ENCODE measurements at regions not wholly inside any gene's neighbourhood (a gene's known extent, or its start where the extent isn't known, plus 50 kb on each side); places are given as distances from the start of the nearest gene placed in this dataset.

- Histone ChIP-seq H3K4me1 (ENCODE audit: control insufficient read depth, insufficient read depth, low read length) (no peaks in the 10 kb centered on the region), H3K27ac (ENCODE audit: low read depth, low read length) (no peak overlapping the region), H3K36me3 (ENCODE audit: control insufficient read depth, insufficient read depth, low read length) (no peaks in the 10 kb centered on the region), H3K4me3 (ENCODE audit: low read depth, low read length) (no peak overlapping the region), H3K27me3 (ENCODE audit: control insufficient read depth, insufficient read depth, low read length) (no peaks in the 10 kb centered on the region), H3K9ac (ENCODE audit: low read length) (no peak overlapping the region), H3K9me3 (ENCODE audit: control insufficient read depth, insufficient read depth, low read depth, low read length) (peaks cover 23% of the 10 kb centered on the region)
These were observed 284.4 kb upstream of the RGMB start for GRCh38 chr5:98489021-98489420.

DNA sequence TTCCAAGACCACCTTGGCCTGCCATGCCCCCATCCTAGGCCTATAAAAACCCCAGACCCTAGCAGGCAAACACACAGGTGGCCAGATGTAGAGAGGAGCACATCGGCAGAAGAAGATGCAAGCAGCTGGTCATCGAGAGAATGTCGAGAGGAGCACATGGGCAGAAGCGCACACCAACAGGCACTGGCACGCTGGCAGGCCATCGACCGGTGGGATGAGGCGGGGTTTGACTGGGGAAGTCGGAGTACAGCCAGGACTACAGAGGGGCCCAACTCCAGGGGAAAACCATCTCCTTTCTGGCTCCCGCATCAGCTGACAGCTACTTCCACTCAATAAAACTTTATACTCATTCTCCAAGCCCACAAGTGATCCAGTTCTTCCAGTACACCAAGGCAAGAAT, 283.1 kb upstream of the RGMB start:
- peaks cover 23% of the 10 kb centered on the region for H3K9me3 ChIP-seq (ENCODE audit: control insufficient read depth, insufficient read depth, low read depth, low read length)
- H3K27ac ChIP-seq (ENCODE audit: low read depth, low read length), result no peak overlapping the region
- no peaks in the 10 kb centered on the region for H3K36me3 ChIP-seq (ENCODE audit: control insufficient read depth, insufficient read depth, low read length)
- no peaks in the 10 kb centered on the region for H3K4me1 ChIP-seq (ENCODE audit: control insufficient read depth, insufficient read depth, low read length)
- H3K27me3 ChIP-seq (ENCODE audit: control insufficient read depth, insufficient read depth, low read length), result no peaks in the 10 kb centered on the region
- no peak overlapping the region for H3K9ac ChIP-seq (ENCODE audit: low read length)
- H3K4me3 ChIP-seq (ENCODE audit: low read depth, low read length), result no peak overlapping the region

- H3K4me1 ChIP-seq (ENCODE audit: control insufficient read depth, insufficient read depth, low read length), result no peaks in the 10 kb centered on the region
- H3K9me3 ChIP-seq (ENCODE audit: control insufficient read depth, insufficient read depth, low read depth, low read length), result peaks cover 25% of the 10 kb centered on the region
- no peak overlapping the region for H3K9ac ChIP-seq (ENCODE audit: low read length)
- no peaks in the 10 kb centered on the region for H3K27me3 ChIP-seq (ENCODE audit: control insufficient read depth, insufficient read depth, low read length)
- H3K36me3 ChIP-seq (ENCODE audit: control insufficient read depth, insufficient read depth, low read length), result no peaks in the 10 kb centered on the region
- no peak overlapping the region for H3K27ac ChIP-seq (ENCODE audit: low read depth, low read length)
- H3K4me3 ChIP-seq (ENCODE audit: low read depth, low read length), result no peak overlapping the region
These were observed 281.2 kb upstream of the RGMB start for GRCh38 chr5:98492258-98492657.

DNA sequence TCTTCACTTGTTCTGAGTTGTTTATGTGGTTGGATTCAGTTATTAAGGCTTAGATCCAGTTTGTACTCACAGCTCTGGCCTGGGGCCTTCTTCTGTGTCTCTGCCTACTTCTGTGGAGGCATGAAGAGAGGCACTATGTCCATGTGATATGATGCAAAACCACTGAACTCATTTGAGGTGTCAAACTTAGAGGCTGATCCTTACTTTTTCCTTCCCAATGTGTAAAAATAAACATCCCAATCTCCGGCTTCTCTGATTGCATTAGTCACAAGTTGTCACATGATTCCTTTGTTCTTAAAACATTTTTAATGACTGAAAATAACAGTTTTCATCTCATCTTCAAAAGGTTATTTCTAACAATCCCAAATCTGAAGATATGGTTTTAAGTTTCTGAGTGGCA, 276.0 kb upstream of the RGMB start:
- Histone ChIP-seq H3K4me1 (ENCODE audit: control insufficient read depth, insufficient read depth, low read length) (peaks cover 6% of the 10 kb centered on the region; the same call in 1 of the 2 replicates), H3K9ac (ENCODE audit: low read length) (no peak overlapping the region), H3K4me3 (ENCODE audit: low read depth, low read length) (no peak overlapping the region), H3K27ac (ENCODE audit: low read depth, low read length) (no peak overlapping the region), H3K27me3 (ENCODE audit: control insufficient read depth, insufficient read depth, low read length) (no peaks in the 10 kb centered on the region), H3K9me3 (ENCODE audit: control insufficient read depth, insufficient read depth, low read depth, low read length) (peaks cover 5% of the 10 kb centered on the region; the same call in 1 of the 2 replicates), H3K36me3 (ENCODE audit: control insufficient read depth, insufficient read depth, low read length) (no peaks in the 10 kb centered on the region)

DNA sequence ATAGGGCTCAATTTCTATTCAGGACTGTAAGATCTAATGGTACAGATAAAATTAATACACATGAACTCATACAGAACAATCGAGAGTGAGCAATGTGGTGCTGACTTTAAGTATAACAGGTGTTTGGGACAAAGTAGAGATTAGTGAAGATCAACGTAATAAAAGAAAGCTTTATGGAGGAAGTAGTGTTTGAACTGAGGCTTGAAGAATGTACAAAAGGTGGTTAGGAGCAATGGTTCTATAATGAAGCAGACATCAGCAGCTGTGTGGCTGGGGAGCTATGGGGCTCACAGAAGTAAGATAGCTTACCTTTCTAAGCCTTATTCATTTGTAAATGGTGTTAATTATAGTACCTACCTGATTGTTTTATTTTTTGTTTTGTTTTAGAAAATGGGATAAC, 275.4 kb upstream of the RGMB start:
- H3K4me3 ChIP-seq (ENCODE audit: low read depth, low read length), result no peak overlapping the region
- H3K9me3 ChIP-seq (ENCODE audit: control insufficient read depth, insufficient read depth, low read depth, low read length), result peaks cover 5% of the 10 kb centered on the region; the same call in 1 of the 2 replicates
- no peak overlapping the region for H3K9ac ChIP-seq (ENCODE audit: low read length)
- no peaks in the 10 kb centered on the region for H3K36me3 ChIP-seq (ENCODE audit: control insufficient read depth, insufficient read depth, low read length)
- H3K27ac ChIP-seq (ENCODE audit: low read depth, low read length), result no peak overlapping the region
- H3K4me1 ChIP-seq (ENCODE audit: control insufficient read depth, insufficient read depth, low read length), result peaks cover 6% of the 10 kb centered on the region; the same call in 1 of the 2 replicates
- H3K27me3 ChIP-seq (ENCODE audit: control insufficient read depth, insufficient read depth, low read length), result no peaks in the 10 kb centered on the region

GRCh38 chr5:98499892-98500291, 273.6 kb upstream of the RGMB start:
- H3K36me3 ChIP-seq (ENCODE audit: control insufficient read depth, insufficient read depth, low read length), result no peaks in the 10 kb centered on the region

DNA sequence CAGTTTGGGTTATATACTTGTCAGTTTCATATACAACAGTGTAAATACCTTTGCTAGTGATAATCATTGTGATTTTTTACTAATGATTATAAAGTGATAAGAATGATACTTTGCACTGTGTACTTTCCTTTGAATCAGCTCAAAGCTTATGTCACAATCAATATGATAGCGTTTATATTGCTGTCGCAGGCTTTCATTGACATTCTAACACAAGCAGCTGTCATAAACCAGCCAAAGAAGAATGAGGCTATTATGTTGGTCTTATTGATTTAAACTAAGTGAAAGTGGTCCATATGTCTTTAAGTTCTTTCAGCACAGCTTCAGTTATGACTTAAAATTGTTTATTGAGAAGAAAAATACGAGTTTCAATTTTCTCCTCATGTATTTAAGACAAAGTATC, 272.7 kb upstream of the RGMB start:
- H3K4me1 ChIP-seq (ENCODE audit: control insufficient read depth, insufficient read depth, low read length), result peaks cover 13% of the 10 kb centered on the region
- no peak overlapping the region for H3K9ac ChIP-seq (ENCODE audit: low read length)
- no peak overlapping the region for H3K4me3 ChIP-seq (ENCODE audit: low read depth, low read length)
- no peak overlapping the region for H3K27ac ChIP-seq (ENCODE audit: low read depth, low read length)
- H3K9me3 ChIP-seq (ENCODE audit: control insufficient read depth, insufficient read depth, low read depth, low read length), result peaks cover 2% of the 10 kb centered on the region; the same call in 1 of the 2 replicates
- H3K36me3 ChIP-seq (ENCODE audit: control insufficient read depth, insufficient read depth, low read length), result no peaks in the 10 kb centered on the region
- no peaks in the 10 kb centered on the region for H3K27me3 ChIP-seq (ENCODE audit: control insufficient read depth, insufficient read depth, low read length)

More at GRCh38 chr5:98499892-98500291, 273.6 kb upstream of the RGMB start:
- Histone ChIP-seq H3K27me3 (ENCODE audit: control insufficient read depth, insufficient read depth, low read length) (no peaks in the 10 kb centered on the region), H3K27ac (ENCODE audit: low read depth, low read length) (no peak overlapping the region), H3K4me3 (ENCODE audit: low read depth, low read length) (no peak overlapping the region), H3K9me3 (ENCODE audit: control insufficient read depth, insufficient read depth, low read depth, low read length) (peaks cover 2% of the 10 kb centered on the region; the same call in 1 of the 2 replicates), H3K9ac (ENCODE audit: low read length) (no peak overlapping the region), H3K4me1 (ENCODE audit: control insufficient read depth, insufficient read depth, low read length) (peaks cover 13% of the 10 kb centered on the region)

DNA sequence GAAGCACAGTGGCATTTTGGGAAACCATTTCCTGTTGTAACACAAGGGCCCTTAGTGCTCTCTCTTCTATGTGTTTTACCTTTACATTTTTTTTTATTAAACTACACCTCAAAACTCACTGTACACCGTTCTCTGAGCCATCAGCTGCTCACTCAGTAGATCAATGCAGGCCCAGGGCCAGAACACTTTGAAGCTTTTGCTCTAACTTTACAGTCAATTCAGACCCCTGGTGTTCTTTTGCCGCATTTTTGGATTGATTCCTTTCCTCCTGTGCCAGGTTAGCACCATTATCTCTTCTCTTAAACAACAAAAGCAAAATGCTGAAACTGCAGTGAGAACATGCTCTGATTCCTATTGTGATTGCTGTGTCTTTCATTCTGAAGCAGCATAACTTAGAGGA, 269.8 kb upstream of the RGMB start:
- no peak overlapping the region for H3K27ac ChIP-seq (ENCODE audit: low read depth, low read length)
- H3K4me3 ChIP-seq (ENCODE audit: low read depth, low read length), result no peak overlapping the region
- H3K27me3 ChIP-seq (ENCODE audit: control insufficient read depth, insufficient read depth, low read length), result no peaks in the 10 kb centered on the region
- H3K4me1 ChIP-seq (ENCODE audit: control insufficient read depth, insufficient read depth, low read length), result peaks cover 7% of the 10 kb centered on the region; the same call in 1 of the 2 replicates
- no peak overlapping the region for H3K9ac ChIP-seq (ENCODE audit: low read length)
- H3K9me3 ChIP-seq (ENCODE audit: control insufficient read depth, insufficient read depth, low read depth, low read length), result no peaks in the 10 kb centered on the region
- H3K36me3 ChIP-seq (ENCODE audit: control insufficient read depth, insufficient read depth, low read length), result no peaks in the 10 kb centered on the region

- H3K4me1 ChIP-seq (ENCODE audit: control insufficient read depth, insufficient read depth, low read length), result peaks cover 10% of the 10 kb centered on the region
- no peaks in the 10 kb centered on the region for H3K9me3 ChIP-seq (ENCODE audit: control insufficient read depth, insufficient read depth, low read depth, low read length)
- no peak overlapping the region for H3K27ac ChIP-seq (ENCODE audit: low read depth, low read length)
These were observed 269.0 kb upstream of the RGMB start for GRCh38 chr5:98504505-98504904.

DNA sequence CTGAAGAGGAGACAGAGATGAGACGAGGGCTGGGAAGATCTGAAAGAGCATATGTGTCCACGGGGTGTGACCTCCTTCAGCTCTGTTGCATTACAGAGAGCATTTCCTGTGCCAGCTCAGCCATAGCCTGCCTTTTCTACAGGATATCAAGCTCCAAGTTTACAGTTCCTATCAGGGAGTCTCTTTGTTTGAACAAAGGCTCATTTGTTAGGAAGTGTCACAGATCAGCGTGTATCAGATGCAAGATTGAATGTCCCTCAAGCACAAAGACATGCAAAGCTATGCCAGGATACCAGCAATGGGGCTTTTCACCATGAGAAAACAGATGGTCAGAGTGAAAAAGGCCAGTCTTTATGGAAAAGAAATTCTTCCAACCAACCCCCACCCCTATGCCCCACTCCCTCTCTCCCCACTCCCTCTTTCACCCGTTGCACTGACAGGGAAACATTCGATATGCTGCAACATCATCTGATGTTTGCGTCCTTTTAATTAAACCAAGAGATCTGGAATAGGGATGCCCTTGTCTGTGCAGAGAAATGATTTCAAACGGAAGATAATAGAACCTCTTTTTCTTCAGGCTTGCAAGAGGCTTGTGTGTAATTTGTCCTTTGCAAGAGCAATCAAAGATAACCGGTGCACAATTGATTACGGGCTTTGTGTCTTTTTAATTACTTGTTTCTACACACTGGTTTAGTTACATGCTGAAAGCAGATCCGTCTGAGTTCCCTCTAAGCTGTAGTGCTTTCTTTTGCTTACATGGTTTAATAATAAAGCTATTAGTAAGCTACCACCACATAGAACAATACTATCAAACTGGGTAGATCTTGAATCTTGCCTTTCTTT, 263.1 kb upstream of the RGMB start:
- Histone ChIP-seq H3K4me1 (ENCODE audit: control insufficient read depth, insufficient read depth, low read length) (peaks cover 22% of the 10 kb centered on the region), H3K27me3 (ENCODE audit: control insufficient read depth, insufficient read depth, low read length) (no peaks in the 10 kb centered on the region), H3K9me3 (ENCODE audit: control insufficient read depth, insufficient read depth, low read depth, low read length) (no peaks in the 10 kb centered on the region), H3K27ac (ENCODE audit: low read depth, low read length) (no peak overlapping the region), H3K4me3 (ENCODE audit: low read depth, low read length) (no peak overlapping the region), H3K9ac (ENCODE audit: low read length) (no peak overlapping the region), H3K36me3 (ENCODE audit: control insufficient read depth, insufficient read depth, low read length) (no peaks in the 10 kb centered on the region)

More at GRCh38 chr5:98504505-98504904, 269.0 kb upstream of the RGMB start:
- H3K4me3 ChIP-seq (ENCODE audit: low read depth, low read length), result no peak overlapping the region
- no peaks in the 10 kb centered on the region for H3K27me3 ChIP-seq (ENCODE audit: control insufficient read depth, insufficient read depth, low read length)
- no peak overlapping the region for H3K9ac ChIP-seq (ENCODE audit: low read length)
- H3K36me3 ChIP-seq (ENCODE audit: control insufficient read depth, insufficient read depth, low read length), result no peaks in the 10 kb centered on the region

GRCh38 chr5:98513380-98513779, 260.1 kb upstream of the RGMB start:
- Histone ChIP-seq H3K4me1 (ENCODE audit: control insufficient read depth, insufficient read depth, low read length) (peaks cover 27% of the 10 kb centered on the region), H3K9ac (ENCODE audit: low read length) (no peak overlapping the region), H3K9me3 (ENCODE audit: control insufficient read depth, insufficient read depth, low read depth, low read length) (no peaks in the 10 kb centered on the region), H3K4me3 (ENCODE audit: low read depth, low read length) (no peak overlapping the region), H3K27ac (ENCODE audit: low read depth, low read length) (no peak overlapping the region), H3K27me3 (ENCODE audit: control insufficient read depth, insufficient read depth, low read length) (no peaks in the 10 kb centered on the region), H3K36me3 (ENCODE audit: control insufficient read depth, insufficient read depth, low read length) (no peaks in the 10 kb centered on the region)

Measured in HUES6 (cell line).